ENCODE measurements at regions not wholly inside any gene's neighbourhood (a gene's known extent, or its start where the extent isn't known, plus 50 kb on each side); places are given as distances from the start of the nearest gene placed in this dataset.
"Not testable (repeated sequence)": the region's sequence is repeated elsewhere in the genome, so short reads cannot be mapped to it uniquely, and the experiment has no call there.

DNA sequence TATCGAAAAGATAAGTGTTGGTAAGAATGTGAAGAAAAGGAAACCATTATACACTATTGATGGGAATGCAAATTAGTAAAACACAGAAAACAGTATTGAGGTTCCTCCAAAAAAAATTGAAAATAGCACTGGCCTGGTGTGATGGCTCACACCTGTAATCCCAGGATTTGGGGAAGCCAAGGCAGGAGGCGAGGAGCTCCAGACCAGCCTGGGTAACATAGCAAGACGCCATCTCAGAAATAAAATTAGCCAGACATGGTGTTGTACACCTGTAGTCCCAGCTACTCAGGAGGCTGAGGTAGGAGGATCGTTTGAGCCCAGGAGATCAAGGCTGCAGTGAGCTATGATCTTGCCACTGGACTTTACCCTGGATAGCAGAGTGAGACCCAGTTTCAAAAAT is 5303.4 kb upstream of the TPTE start:
- ATAC-seq, H3K27ac Mint-ChIP-seq, H3K4me1 Mint-ChIP-seq, H3K4me3 Mint-ChIP-seq, DNase-seq, H3K27me3 Mint-ChIP-seq: not testable (repeated sequence)
- peaks cover 11 to 40% of the 10 kb centered on the region in 2 donors for H3K9me3 Mint-ChIP-seq

DNA sequence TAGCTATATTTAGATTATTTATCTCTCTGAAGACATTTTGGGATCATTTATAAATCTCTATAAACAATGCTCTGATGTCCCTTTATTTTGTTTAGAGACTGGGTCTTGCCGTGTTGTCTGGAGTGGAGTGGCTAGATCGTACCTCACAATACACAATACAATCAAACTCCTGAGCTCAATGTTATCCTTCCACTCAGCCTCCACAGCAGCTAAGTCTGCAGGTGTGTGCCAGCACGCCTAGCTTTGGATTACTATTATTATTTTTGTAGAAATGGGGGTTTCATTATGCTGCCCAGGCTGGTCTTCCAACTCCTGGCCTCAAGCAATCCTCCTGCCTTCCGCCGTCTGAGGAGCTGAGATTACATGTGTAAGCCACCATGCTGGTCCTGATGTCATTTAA is 5301.4 kb upstream of the TPTE start:
- peaks cover 16 to 40% of the 10 kb centered on the region in 2 donors for H3K9me3 Mint-ChIP-seq
- H3K27me3 Mint-ChIP-seq, H3K27ac Mint-ChIP-seq, H3K4me3 Mint-ChIP-seq, H3K4me1 Mint-ChIP-seq, ATAC-seq, DNase-seq: not testable (repeated sequence)

DNA sequence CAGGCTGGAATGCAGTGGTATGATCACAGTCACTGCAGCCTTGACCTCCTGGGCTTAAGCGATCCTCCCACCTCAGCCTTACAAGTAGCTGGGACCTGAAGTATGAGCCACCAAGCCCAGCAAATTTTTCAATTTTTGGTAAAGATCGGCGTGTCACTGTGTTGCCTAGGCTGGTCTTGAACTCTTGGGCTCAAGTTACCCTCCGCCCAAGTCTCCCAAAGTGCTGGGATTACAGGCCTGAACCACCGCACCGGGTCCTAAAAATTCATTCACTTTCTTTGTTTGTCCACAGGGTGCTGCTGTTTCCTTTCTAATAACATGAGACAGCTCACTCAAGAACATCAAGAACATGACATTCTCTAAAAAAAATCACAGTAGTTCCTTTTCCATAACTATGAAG is 5300.9 kb upstream of the TPTE start:
- H3K4me1 Mint-ChIP-seq, H3K27ac Mint-ChIP-seq: not testable (repeated sequence)
- peaks cover 18 to 40% of the 10 kb centered on the region in 2 donors for H3K9me3 Mint-ChIP-seq

DNA sequence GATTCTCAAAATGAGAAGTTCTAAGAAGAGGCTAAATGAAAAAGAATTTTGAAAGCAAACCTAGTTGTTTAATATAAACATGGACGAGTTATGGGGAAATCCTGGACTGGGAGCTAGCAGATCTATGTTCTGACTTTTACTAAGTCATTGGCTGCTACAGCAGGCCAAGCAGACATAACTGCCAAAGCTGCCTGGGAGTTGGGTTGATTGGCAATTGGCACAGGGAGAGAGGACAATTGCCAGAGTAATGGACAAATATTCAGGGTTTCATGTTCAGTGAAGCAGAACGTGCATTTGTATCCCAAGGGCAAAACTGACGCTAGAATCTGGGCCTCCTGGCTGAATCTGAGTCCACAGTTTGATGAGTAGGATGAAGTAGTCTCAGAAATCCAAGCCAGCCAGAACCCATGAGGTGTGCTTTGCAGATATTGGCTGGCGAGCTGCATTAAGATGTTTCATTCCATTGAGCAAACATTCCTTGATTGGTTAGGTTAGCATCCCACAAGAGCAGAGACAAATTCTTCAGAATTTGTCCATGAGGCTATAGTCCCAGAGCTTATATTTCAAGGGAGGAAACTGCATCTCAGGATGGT is 5299.8 kb upstream of the TPTE start:
- H3K9me3 Mint-ChIP-seq: peaks cover 22 to 38% of the 10 kb centered on the region in 2 donors
- not testable (repeated sequence) for ATAC-seq, H3K4me1 Mint-ChIP-seq, H3K4me3 Mint-ChIP-seq, H3K27me3 Mint-ChIP-seq, H3K27ac Mint-ChIP-seq, DNase-seq

More for the DNA sequence above, 5300.9 kb upstream of the TPTE start:
- H3K4me3 Mint-ChIP-seq, DNase-seq, H3K27me3 Mint-ChIP-seq, ATAC-seq: not testable (repeated sequence)

DNA sequence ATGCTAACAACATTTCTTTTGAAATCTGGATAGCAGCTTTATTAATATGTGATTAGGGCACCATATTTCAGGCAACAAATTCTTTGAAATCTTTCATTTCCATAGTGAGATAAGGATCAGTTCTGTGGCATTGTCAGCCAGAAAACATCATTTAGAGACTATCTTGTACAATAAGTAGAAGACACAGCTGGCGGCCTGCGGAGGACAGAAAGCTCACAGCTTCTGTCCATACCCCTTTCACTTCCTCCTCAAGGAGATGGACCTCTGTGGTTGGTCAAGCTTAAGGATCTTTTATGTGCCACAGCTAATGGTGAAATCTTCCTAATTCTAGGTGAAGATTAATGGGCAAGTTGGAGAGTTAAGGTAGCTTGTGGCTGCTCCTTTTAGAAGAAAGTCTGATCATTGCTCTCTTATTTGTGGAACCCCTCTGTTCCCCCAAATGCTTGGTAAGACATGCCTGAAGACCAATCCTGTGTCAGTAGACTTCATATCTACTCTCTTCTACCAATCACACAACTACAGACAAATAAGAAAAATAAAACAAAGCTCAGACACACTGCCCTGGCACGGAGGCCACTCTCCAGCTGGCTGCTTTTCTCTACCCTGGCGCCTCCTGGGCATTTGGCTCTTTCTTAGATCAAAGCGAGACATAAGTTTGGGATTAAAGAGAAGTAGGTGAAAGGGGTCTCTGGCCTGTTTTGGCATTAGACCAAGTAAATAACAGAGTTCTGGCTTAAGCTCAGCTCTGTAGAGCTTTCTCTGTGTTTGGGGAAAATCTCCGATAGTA is 5298.2 kb upstream of the TPTE start:
- not testable (repeated sequence) for ATAC-seq, H3K4me1 Mint-ChIP-seq, H3K27ac Mint-ChIP-seq, DNase-seq, H3K4me3 Mint-ChIP-seq, H3K27me3 Mint-ChIP-seq
- peaks cover 32 to 37% of the 10 kb centered on the region in 2 donors for H3K9me3 Mint-ChIP-seq

DNA sequence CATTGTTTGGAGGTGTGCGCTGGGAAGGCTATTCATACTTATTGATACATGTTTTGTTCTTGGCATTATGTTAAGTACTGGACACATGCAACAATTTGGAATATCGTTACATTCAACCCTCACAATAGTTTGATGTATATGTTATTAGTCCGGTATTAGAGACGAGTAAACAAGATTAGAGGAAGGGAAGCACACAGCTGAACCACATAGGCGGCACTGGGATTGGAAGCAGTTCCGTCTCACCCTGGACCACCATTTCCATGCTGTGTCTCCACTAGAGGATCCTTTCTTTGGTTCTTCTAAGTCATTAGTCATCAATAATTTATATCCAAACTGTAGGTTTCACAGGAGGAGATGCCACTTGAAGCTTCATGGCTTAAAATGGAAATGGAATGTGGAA is 5297.2 kb upstream of the TPTE start:
- not testable (repeated sequence) for DNase-seq, H3K4me1 Mint-ChIP-seq, H3K27me3 Mint-ChIP-seq, H3K27ac Mint-ChIP-seq, ATAC-seq, H3K4me3 Mint-ChIP-seq
- H3K9me3 Mint-ChIP-seq: peaks cover 33 to 35% of the 10 kb centered on the region in 2 donors

DNA sequence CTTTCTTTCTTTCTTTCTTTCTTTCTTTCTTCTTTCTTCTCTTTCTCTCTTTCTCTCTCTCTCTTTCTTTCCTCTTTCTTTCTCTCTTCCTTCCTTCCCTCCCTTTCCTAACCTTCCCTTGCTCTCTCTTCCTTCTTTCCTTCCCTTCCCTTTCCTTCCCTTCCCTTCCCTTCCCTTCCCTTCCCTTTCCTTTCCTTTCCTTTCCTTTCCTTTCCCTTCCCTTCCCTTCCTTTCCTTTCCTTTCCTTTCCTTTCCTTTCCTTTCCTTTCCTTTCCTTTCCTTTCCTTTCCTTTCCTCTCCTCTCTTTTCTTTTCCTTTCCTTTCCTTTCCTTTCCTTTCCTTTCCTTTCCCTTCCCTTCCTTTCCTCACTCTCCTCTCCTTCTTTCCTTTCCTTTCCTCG is 5294.1 kb upstream of the TPTE start:
- H3K4me1 Mint-ChIP-seq, H3K4me3 Mint-ChIP-seq, H3K27ac Mint-ChIP-seq, ATAC-seq, DNase-seq, H3K27me3 Mint-ChIP-seq: not testable (repeated sequence)
- H3K9me3 Mint-ChIP-seq: peaks cover 34 to 36% of the 10 kb centered on the region in 2 donors

DNA sequence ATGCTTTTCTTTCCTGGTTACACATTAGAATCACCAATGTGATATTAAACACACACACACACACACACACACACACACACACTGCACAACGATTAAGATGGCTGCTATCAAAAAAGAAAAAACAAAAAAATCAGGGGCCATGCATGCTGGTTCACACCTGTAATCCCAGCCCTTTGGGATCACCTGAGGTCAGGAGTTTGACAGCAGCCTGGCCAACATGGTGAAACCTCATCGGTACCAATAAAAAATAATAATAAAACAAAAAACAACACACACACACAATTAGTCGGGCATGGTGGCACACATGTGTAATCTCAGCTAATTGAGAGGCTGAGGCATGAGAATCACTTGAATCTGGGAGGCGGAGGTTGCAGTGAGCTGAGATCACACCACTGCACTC is 5290.8 kb upstream of the TPTE start:
- not testable (repeated sequence) for H3K4me3 Mint-ChIP-seq, ATAC-seq, H3K4me1 Mint-ChIP-seq, H3K27ac Mint-ChIP-seq, DNase-seq, H3K27me3 Mint-ChIP-seq
- peaks cover 37 to 58% of the 10 kb centered on the region in 2 donors for H3K9me3 Mint-ChIP-seq

DNA sequence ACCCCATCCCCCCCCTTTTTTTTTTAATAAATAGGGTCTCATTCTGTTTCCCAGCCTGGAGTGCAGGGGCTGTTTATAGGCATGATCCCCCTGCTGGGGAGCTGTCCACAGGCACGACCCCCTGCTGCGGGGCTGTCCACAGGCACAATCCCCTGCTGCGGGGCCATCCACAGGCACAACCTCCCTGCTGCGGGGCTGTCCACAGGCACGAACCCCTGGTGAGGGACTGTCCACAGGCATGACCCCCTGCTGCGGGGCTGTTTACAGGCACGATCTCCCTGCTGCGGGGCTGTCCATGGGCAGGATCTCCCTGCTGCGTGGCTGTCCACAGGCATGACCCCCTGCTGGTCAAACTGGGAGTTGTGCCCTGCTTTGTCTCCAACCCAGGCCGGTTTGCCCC is 5290.1 kb upstream of the TPTE start:
- not testable (repeated sequence) for ATAC-seq, H3K27ac Mint-ChIP-seq, DNase-seq, H3K27me3 Mint-ChIP-seq, H3K4me1 Mint-ChIP-seq, H3K4me3 Mint-ChIP-seq
- peaks cover 38 to 65% of the 10 kb centered on the region in 2 donors for H3K9me3 Mint-ChIP-seq

DNA sequence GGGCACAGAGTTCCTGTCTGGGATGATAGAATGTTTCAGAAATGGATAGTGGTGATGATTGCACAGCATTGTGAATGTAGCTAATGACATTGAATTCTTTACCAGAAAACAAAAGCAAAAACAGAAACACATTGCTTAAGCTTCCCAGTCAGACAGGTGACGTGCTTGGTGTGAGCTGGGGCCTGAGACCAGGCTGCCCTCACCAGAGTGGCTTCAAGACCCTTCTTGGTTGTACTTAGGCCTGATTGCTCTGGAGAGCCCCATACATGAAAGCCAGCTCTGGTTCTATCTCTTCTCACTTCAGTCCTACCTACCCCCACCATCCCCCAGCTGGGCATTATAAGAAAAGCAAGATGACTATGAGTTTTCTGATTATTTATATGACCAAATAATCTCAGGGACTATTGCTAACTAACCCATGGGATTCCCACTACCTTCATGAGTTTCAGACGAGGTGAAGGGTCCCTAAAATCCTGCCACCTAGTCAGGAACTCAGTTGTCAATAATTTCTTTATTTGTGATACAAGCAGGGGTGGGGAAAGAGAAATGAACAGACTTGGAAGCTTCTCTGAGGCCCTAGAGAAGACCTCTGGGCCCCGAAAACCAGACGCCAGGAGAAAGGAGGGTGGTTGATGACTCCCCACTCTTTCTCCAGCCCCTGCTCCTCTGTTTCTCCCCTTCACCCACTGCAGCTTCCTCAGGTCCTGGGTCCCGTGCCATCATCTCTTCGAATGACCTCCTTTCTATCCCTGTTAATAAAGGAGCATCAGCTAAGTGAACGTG is 5289.0 kb upstream of the TPTE start:
- not testable (repeated sequence) for H3K4me1 Mint-ChIP-seq, ATAC-seq, DNase-seq, H3K4me3 Mint-ChIP-seq, H3K27ac Mint-ChIP-seq, H3K27me3 Mint-ChIP-seq
- H3K9me3 Mint-ChIP-seq: peaks cover 34 to 66% of the 10 kb centered on the region in 2 donors

DNA sequence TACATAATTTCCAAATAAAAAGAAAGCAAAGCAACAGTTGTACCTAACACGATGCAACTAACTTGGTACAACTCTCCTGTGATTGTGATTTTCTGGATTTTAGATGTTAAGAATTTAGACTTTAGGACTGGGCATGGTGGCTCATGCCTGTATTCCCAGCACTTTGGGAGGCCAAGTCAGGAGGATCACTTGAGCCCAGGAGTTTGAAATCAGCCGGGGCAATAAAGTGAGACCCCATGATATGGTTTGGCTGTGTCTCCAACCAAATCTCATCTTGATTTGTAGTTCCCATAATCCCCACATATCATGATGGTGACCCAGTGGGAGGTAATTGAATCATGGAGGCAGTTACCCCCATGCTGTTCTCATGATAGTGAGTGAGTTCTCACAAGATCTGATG is 5285.6 kb upstream of the TPTE start:
- H3K4me3 Mint-ChIP-seq, H3K27me3 Mint-ChIP-seq, H3K4me1 Mint-ChIP-seq, ATAC-seq, H3K27ac Mint-ChIP-seq, DNase-seq: not testable (repeated sequence)
- peaks cover 27 to 63% of the 10 kb centered on the region in 2 donors for H3K9me3 Mint-ChIP-seq

DNA sequence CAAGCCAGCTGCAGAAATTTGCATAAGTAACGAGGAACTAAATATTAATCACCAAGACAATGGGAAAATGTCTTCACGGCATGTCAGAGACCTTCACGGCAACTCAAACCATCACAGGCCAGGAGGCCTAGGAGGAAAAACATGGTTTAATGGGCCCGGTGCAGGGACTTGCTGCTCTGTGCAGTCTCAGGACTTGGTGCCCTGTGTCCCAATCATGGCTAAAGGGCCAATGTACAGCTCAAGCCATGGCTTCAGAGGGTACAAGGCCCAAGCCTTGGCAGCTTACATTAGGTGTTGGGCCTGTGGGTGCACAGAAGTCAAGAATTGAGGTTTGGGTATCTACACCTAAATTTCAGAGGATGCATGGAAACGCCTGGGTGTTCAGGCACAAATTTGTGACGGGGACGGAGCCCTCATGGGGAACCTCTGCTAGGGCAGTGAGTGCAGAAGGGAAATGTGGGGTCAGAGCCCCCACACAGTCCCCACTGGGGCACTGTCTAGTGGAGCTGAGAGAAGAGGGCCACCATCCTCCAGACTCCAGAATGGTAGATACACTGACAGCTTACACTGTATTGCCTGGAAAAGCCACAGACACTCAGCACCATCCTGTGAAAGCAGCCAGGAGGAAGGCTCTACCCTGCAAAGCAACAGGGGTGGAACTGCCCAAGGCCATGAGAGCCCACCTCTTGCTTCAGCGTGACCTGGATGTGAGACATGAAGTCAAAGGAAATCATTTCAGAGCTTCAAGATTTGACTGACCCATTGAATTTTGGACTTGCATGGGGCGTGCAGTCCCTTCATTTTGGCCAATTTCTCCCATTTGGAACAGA is 5284.3 kb upstream of the TPTE start:
- not testable (repeated sequence) for H3K27me3 Mint-ChIP-seq
- peaks cover 27 to 58% of the 10 kb centered on the region in 2 donors for H3K9me3 Mint-ChIP-seq

DNA sequence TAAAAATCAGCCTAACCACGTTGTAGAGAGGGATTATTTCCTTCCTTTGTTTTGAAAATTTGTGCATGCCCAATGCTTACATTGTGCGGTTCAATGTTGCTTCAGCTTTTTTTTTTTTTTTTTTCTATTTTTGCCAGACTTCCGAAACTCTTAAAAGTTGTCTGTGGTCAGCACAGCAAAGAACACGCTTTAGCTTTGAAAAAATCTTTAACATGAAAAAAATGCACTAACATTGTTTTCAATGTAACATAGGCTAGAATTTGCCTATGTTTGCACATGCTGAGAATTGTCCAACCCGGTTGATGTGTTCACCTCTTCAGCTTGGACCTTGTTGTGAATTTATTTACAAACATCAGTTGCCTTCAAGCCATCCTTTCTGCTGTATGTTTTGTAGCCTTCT is 5280.9 kb upstream of the TPTE start:
- ATAC-seq, H3K27me3 Mint-ChIP-seq, H3K27ac Mint-ChIP-seq, DNase-seq, H3K4me1 Mint-ChIP-seq, H3K4me3 Mint-ChIP-seq: not testable (repeated sequence)
- peaks cover 39 to 52% of the 10 kb centered on the region in 2 donors for H3K9me3 Mint-ChIP-seq

More for the DNA sequence above, 5284.3 kb upstream of the TPTE start:
- H3K4me1 Mint-ChIP-seq, ATAC-seq, H3K27ac Mint-ChIP-seq, H3K4me3 Mint-ChIP-seq, DNase-seq: not testable (repeated sequence)

DNA sequence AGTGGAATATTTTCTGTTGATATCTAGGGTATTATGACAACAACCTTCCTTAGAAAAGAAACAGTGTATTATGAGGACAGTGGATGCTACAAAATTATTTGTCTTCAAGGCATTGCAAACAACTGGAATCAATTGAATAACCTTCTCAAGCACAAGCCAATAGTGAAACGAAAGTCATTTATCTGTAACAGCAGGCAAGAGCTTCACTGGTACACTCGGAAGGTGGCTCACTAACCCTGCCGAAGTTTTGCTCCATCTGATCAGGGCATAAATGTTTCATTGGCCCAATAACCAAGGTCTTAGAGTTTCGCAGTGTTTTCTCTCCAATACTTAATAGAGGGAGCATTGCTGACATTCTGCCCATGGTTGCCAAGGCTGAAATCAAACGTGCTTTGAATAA is 5278.7 kb upstream of the TPTE start:
- not testable (repeated sequence) for H3K4me1 Mint-ChIP-seq, H3K27ac Mint-ChIP-seq, H3K27me3 Mint-ChIP-seq, ATAC-seq, DNase-seq, H3K4me3 Mint-ChIP-seq
- H3K9me3 Mint-ChIP-seq: peaks cover 48 to 54% of the 10 kb centered on the region in 2 donors

DNA sequence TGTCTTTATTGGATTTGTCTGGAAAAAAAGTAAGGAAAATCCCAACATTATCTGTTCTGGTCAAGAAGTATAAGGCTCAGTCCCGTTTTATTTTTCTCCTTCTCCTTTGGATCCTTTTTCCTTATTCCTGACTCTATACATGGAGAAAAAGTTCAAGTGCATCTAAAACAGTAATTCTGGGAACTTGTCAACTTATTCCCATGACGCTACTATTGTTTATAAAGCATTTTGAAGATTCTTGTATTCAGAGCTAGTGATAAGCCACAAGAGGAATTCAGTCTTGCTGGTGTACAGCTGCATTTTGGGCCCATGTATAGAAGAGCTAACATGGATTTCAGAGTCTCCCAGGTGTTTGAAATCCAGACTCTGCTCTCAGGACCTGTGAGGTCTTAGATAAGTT is 5278.1 kb upstream of the TPTE start:
- not testable (repeated sequence) for H3K27me3 Mint-ChIP-seq, H3K4me1 Mint-ChIP-seq, H3K4me3 Mint-ChIP-seq, H3K27ac Mint-ChIP-seq, ATAC-seq, DNase-seq
- H3K9me3 Mint-ChIP-seq: peaks cover 51 to 54% of the 10 kb centered on the region in 2 donors
